Right lobe of liver (tissue), 6 donors: ENCODE measurements at regions not wholly inside any gene's neighbourhood (a gene's known extent, or its start where the extent isn't known, plus 50 kb on each side); places are given as distances from the start of the nearest gene placed in this dataset.

Experiments used
- ATAC-seq, 4 donors: fragments of 200-7000 bp; cut with Tn5 transposase; one replicate each; pipeline ENCODE4 v1.9.1; 2020; ENCODE audit warnings: mild to moderate bottlenecking in 4 of 4, moderate library complexity in 4 of 4
- DNase-seq, 3 donors: peaks; one replicate each; pipeline ENCODE4 v3.0.0-alpha.2; 2020
- H3K27ac ChIP-seq, 3 donors: fragments of 200-600 bp; one replicate each; pipeline ENCODE4 v1.8.0; 2022
- H3K27me3 ChIP-seq, 2 donors: fragments of 200-600 bp; one replicate each; pipeline ENCODE4 v1.8.0; 2022
- H3K36me3 ChIP-seq, 4 donors: fragments of 200-600 bp; sonication (generic) in 1 of 4; one replicate each; pipeline versions ENCODE4 v1.5.1 to v1.8.0; 2017 to 2022; ENCODE audit warnings: control low read depth in 1 of 4
- H3K4me1 ChIP-seq, 4 donors: fragments of 200-600 bp; sonication (generic) in 1 of 4; one replicate each; pipeline versions ENCODE4 v1.5.1 to v1.8.0; 2017 to 2022; ENCODE audit warnings: control low read depth in 1 of 4
- H3K4me3 ChIP-seq, 3 donors: fragments of 200-600 bp; one replicate each; pipeline ENCODE4 v1.8.0; 2022
- H3K9me3 ChIP-seq, 4 donors: fragments of 200-600 bp; sonication (generic) in 1 of 4; one replicate each; pipeline versions ENCODE4 v1.5.1 to v1.8.0; 2017 to 2022; ENCODE audit warnings: control low read depth in 1 of 4
- POLR2A ChIP-seq: fragments of 450-650 bp; IDR thresholded peaks from one replicate; pipeline ENCODE4 v1.6.1; 2017; ENCODE audit warnings: antibody characterized with exemption, mild to moderate bottlenecking
- WGBS: methylation state at CpG from one replicate; pipeline ENCODE4 v1.1.6; 2018; ENCODE audit warnings: low coverage, low lambda C conversion rate; ENCODE audit not compliant: insufficient coverage; ENCODE audit errors: missing lambda C conversion rate; 5-methylcytosine and 5-hydroxymethylcytosine counted together
- intact Hi-C, 2 donors: fragments of 100-400 bp; cut with DNase I; formaldehyde crosslinking; loops; one replicate each; pipeline versions ENCODE4 v1.11.2 to v1.14.1; 2022
- TF ChIP-seq, protein P1 (sequence below), 4 donors: fragments of 200-600 bp in 3 of 4; fragments of 450-650 bp in 1 of 4; IDR thresholded peaks; one replicate each; pipeline versions ENCODE4 v1.5.1 to v1.8.0; 2016 to 2022; ENCODE audit warnings: antibody characterized with exemption in 4 of 4, mild to moderate bottlenecking in 2 of 4
- donor health status: DM: no; HTN: yes; CAD: no.
- donor health status: DM: no; HTN: no; CAD: no.
- donor health status: DM: no; HTN: no; CAD: no.
- donor health status: DM: no; HTN: yes; CAD: no.
- donor health status: DM: no; HTN: yes; CAD: no.

DNA sequence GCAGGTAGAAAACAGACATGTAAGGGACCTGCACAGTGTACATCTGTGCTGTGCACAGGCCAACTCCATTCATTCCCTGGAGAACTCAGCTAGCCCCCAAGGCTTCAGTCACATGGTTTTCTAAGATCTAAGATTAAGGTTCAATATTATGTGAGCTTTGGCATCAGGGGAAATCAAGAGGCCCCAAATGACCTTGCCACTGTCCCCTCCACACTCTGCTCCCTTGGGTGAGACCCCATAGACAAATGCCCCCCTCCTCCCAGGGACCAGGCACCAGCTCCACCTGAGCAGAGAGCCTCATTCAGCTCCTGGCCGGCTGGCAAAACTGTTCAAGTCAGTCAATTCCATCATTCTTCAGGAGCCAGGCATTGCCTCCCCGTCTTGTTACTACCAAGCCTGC lies 93.6 kb upstream of the TMEM18 start:
- no peak for TF ChIP-seq POLR2A
- TF ChIP-seq, protein P1, sequence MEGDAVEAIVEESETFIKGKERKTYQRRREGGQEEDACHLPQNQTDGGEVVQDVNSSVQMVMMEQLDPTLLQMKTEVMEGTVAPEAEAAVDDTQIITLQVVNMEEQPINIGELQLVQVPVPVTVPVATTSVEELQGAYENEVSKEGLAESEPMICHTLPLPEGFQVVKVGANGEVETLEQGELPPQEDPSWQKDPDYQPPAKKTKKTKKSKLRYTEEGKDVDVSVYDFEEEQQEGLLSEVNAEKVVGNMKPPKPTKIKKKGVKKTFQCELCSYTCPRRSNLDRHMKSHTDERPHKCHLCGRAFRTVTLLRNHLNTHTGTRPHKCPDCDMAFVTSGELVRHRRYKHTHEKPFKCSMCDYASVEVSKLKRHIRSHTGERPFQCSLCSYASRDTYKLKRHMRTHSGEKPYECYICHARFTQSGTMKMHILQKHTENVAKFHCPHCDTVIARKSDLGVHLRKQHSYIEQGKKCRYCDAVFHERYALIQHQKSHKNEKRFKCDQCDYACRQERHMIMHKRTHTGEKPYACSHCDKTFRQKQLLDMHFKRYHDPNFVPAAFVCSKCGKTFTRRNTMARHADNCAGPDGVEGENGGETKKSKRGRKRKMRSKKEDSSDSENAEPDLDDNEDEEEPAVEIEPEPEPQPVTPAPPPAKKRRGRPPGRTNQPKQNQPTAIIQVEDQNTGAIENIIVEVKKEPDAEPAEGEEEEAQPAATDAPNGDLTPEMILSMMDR (IDR thresholded peaks at IDR 0.05), result no peak
- intact Hi-C loops, result no loop called here
- DNase-seq (no peak), ATAC-seq (no peak)
- no peaks in the 10 kb centered on the region for H3K4me1 ChIP-seq
- no peak overlapping the region for H3K4me3 ChIP-seq
- no peaks in the 10 kb centered on the region for H3K27me3 ChIP-seq
- no peaks in the 10 kb centered on the region for H3K9me3 ChIP-seq
- 50% methylated on average over 1 of the region's 2 CpGs for WGBS
- no peaks in the 10 kb centered on the region for H3K36me3 ChIP-seq
- no peak overlapping the region for H3K27ac ChIP-seq

DNA sequence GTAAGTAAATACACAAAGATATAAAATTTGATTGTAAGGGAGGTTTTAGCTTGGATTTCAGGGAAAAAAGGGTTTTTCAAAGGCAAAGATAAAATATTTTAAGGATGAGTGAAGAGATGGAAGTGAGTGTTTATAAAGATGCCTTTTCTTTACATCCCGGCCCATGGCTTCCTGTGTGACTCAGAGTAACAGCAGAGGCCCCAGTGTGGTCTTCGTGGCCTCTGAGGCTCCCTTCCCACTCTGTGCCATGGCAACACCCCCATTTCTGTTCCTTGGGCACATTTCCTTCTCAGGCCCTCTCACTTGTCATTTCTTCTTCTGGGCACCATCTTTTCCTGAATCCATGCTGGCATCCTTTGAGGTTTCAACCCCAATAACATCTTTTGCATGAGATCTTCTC lies 92.6 kb upstream of the TMEM18 start:
- no peak overlapping the region for H3K27ac ChIP-seq
- no peak for TF ChIP-seq POLR2A
- TF ChIP-seq, protein P1 (IDR thresholded peaks at IDR 0.05), result no peak
- intact Hi-C loops, result no loop called here
- no peaks in the 10 kb centered on the region for H3K9me3 ChIP-seq
- ATAC-seq (no peak), DNase-seq (no peak)
- H3K4me3 ChIP-seq, result no peak overlapping the region
- H3K4me1 ChIP-seq, result no peaks in the 10 kb centered on the region
- no peaks in the 10 kb centered on the region for H3K36me3 ChIP-seq
- no CpG with 5 or more reads among the region's 2 CpGs for WGBS
- no peaks in the 10 kb centered on the region for H3K27me3 ChIP-seq

DNA sequence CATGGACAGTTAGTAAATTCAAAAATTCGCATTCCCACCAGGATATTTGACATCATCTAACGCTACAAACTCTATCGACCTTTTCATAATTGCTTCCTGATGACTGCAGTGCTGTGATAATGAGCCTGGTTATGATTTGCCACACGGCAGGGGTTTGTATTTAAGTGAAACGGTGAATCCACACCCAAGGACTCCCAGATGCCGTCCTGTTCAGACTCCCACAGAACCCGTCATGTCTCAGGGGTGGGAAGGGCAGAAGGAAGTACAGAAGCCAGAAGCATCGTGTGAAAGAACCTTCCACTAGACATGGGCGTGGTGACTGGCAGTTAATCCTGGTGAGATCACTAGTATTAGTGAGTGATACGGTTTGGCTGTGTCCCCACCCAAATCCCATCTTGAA lies 91.2 kb upstream of the TMEM18 start:
- DNase-seq (no peak), ATAC-seq (no peak)
- Histone ChIP-seq H3K4me3 (no peak overlapping the region), H3K36me3 (no peaks in the 10 kb centered on the region), H3K4me1 (no peaks in the 10 kb centered on the region), H3K27me3 (no peaks in the 10 kb centered on the region), H3K27ac (no peak overlapping the region), H3K9me3 (no peaks in the 10 kb centered on the region)
- no peak for TF ChIP-seq POLR2A
- TF ChIP-seq, protein P1 (IDR thresholded peaks at IDR 0.05), result no peak
- intact Hi-C loops, result no loop called here
- 52% methylated on average over 8 of the region's 10 CpGs for WGBS

DNA sequence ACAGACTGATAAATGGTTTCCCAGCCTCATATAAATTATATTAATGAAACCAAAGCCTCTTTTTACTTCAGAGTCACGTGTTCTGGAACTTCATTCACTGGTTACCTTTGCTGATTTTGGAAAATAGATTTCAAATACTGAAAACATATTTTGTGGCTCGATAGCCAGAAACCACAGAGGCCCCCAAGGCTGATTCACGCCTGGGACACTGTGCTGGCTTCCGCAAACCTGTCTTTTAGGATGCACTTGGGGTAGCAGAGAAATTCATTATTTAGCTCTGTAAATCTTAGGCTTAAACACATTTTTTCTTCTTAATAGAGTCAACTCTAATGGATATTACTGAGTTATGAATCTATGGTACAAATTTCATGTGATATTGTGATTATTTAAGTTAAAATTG lies 90.7 kb upstream of the TMEM18 start:
- H3K4me3 ChIP-seq, result no peak overlapping the region
- WGBS, result 63% methylated on average over 4 of the region's 4 CpGs
- no peaks in the 10 kb centered on the region for H3K4me1 ChIP-seq
- no peak overlapping the region for H3K27ac ChIP-seq
- ATAC-seq (no peak), DNase-seq (no peak)
- no peaks in the 10 kb centered on the region for H3K27me3 ChIP-seq
- TF ChIP-seq, protein P1 (IDR thresholded peaks at IDR 0.05), result no peak
- no peak for TF ChIP-seq POLR2A
- intact Hi-C loops, result no loop called here
- H3K36me3 ChIP-seq, result no peaks in the 10 kb centered on the region
- no peaks in the 10 kb centered on the region for H3K9me3 ChIP-seq

DNA sequence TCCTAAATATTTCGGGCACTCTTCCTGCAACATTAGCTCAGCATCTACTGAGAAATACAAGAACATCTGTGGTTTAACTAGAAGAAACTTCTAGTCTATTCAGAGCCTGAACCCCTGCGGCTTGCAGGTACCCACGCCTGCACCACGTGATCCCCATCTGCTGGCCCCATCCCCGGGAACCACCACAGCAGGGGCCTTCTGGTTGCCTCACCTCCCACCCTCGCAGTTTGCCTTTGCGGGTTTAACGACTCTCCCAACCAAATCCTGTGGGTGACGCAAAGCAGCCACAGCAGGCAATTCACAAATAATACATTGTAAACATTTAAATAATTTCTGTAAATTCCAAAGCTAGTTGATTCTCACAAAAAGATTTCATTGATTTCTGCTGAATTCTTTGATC lies 90.2 kb upstream of the TMEM18 start:
- DNase-seq (no peak), ATAC-seq (no peak)
- 43% methylated on average over 9 of the region's 9 CpGs for WGBS
- H3K4me3 ChIP-seq, result no peak overlapping the region
- TF ChIP-seq, protein P1 (IDR thresholded peaks at IDR 0.05), result no peak
- no peak for TF ChIP-seq POLR2A
- H3K4me1 ChIP-seq, result no peaks in the 10 kb centered on the region
- no peaks in the 10 kb centered on the region for H3K36me3 ChIP-seq
- no peaks in the 10 kb centered on the region for H3K27me3 ChIP-seq
- intact Hi-C loops, result no loop called here
- H3K27ac ChIP-seq, result no peak overlapping the region
- no peaks in the 10 kb centered on the region for H3K9me3 ChIP-seq
